ENCODE measurements at regions not wholly inside any gene's neighbourhood (a gene's known extent, or its start where the extent isn't known, plus 50 kb on each side); places are given as distances from the start of the nearest gene placed in this dataset.

GRCh38 chr7:15073301-15073700 lies 170.8 kb upstream of the DGKB start:
- no peaks in the 10 kb centered on the region for H3K9me1 ChIP-seq (ENCODE audit: insufficient read depth, low read length)
- H3K36me3 ChIP-seq (ENCODE audit: control insufficient read depth, insufficient read depth, low read length), result no peaks in the 10 kb centered on the region
- H2AFZ ChIP-seq (replicated peaks; ENCODE audit: low read length, poor library complexity), result no peak overlapping the region
- CTCF ChIA-PET, result interaction anchor here (0.7 kb wide), 1 partner anchor 24 kb away, joined by 3 read pairs; no protein-coding TSS in a partner anchor
- DNase-seq (no peak), ATAC-seq (ENCODE audit: low read depth) (no peak)
- H3K4ac ChIP-seq (ENCODE audit: low read depth, low read length), result no peak overlapping the region
- H3K9ac ChIP-seq (ENCODE audit: low read depth, low read length), result no peak overlapping the region
- dilution Hi-C loops (cut with HindIII; ENCODE audit: low sequenced_read_pairs, unreplicated experiment) (no loop called here), in situ Hi-C loops (cut with MboI; ENCODE audit: low sequenced_read_pairs) (no loop called here), intact Hi-C loops (cut with micrococcal nuclease) (no loop called here)
- no peak overlapping the region for H2BK15ac ChIP-seq (ENCODE audit: low read depth, low read length)
- no peaks in the 10 kb centered on the region for H4K20me1 ChIP-seq (ENCODE audit: insufficient read depth, low read length)
- H4K8ac ChIP-seq (ENCODE audit: low read depth in 2 of 2, low read length in 2 of 2), result no peak overlapping the region
- no peaks in the 10 kb centered on the region for H3K27me3 ChIP-seq (ENCODE audit: control insufficient read depth, insufficient read depth, low read length)
- H3K23ac ChIP-seq (ENCODE audit: low read depth, low read length), result no peak overlapping the region
- no peak overlapping the region for H2BK120ac ChIP-seq (ENCODE audit: low read depth, low read length)
- no CpG with 5 or more reads among the region's 5 CpGs for WGBS, 2 experiments (ENCODE audit: extremely low coverage in 2 of 2, insufficient read length in 1 of 2)
- H2AK5ac ChIP-seq (ENCODE audit: low read depth, low read length), result no peak overlapping the region
- H4K5ac ChIP-seq (ENCODE audit: low read depth, low read length), result no peak overlapping the region
- H3K9me3 ChIP-seq (ENCODE audit: control insufficient read depth, insufficient read depth, low read length), result no peaks in the 10 kb centered on the region; the same call in 1 of the 2 replicates
- no peak overlapping the region for H2BK5ac ChIP-seq (ENCODE audit: low read depth, low read length, poor library complexity, severe bottlenecking)
- TF ChIP-seq CHD1 (IDR thresholded peaks at IDR 0.05; ENCODE audit: low read depth, low read length), result no peak
- no peak for TF ChIP-seq BHLHE40 (IDR thresholded peaks at IDR 0.05; ENCODE audit: low read depth, low read length)
- TF ChIP-seq RAD21 (IDR thresholded peaks at IDR 0.05; ENCODE audit: low read length), result no peak
- TF ChIP-seq NFE2L2 (IDR thresholded peaks at IDR 0.05; ENCODE audit: low read depth, low read length), result no peak
- no peak for TF ChIP-seq POLR2A (IDR thresholded peaks at IDR 0.05; ENCODE audit: low read depth, low read length)
- TF ChIP-seq RFX5 (IDR thresholded peaks at IDR 0.05; ENCODE audit: low read depth, low read length), result no peak
- TF ChIP-seq FOS (IDR thresholded peaks at IDR 0.05; ENCODE audit: low read depth, low read length), result no peak
- TF ChIP-seq ELK1 (IDR thresholded peaks at IDR 0.05; ENCODE audit: borderline replicate concordance, low read depth, low read length), result no peak
- no peak for TF ChIP-seq MAZ (IDR thresholded peaks at IDR 0.05; ENCODE audit: borderline replicate concordance, low read depth, low read length)
- no peak overlapping the region for H3K4me2 ChIP-seq (ENCODE audit: low read depth, low read length)
- H3K56ac ChIP-seq (ENCODE audit: extremely low read depth, insufficient read depth, low read length), result no peak overlapping the region
- no peak overlapping the region for H3K18ac ChIP-seq (ENCODE audit: low read depth, low read length)
- no peak overlapping the region for H2BK20ac ChIP-seq (ENCODE audit: low read depth, low read length)
- H2AK9ac ChIP-seq (replicated peaks; ENCODE audit: low read depth, low read length, poor library complexity), result no peak overlapping the region
- POLR2A ChIA-PET (ENCODE audit: unreplicated experiment), result no interaction called here
- no peak overlapping the region for H3K27ac ChIP-seq (ENCODE audit: insufficient read depth, low read length)
- no peak overlapping the region for H3K4me3 ChIP-seq (ENCODE audit: insufficient read depth, low read depth, low read length)
- no peak overlapping the region for H3K14ac ChIP-seq (replicated peaks; ENCODE audit: low read depth, low read length)
- no peaks in the 10 kb centered on the region for H3K4me1 ChIP-seq (ENCODE audit: control insufficient read depth, insufficient read depth, low read length)
- H4K91ac ChIP-seq (ENCODE audit: insufficient read depth, low read depth, low read length), result no peak overlapping the region
- H3K79me1 ChIP-seq (ENCODE audit: low read depth in 1 of 2, low read length in 2 of 2), result no peaks in the 10 kb centered on the region
- no TSS peak for BruUV-seq (replicated peaks)

Measured in IMR-90 (cell line).